Neural progenitor cell (in vitro differentiated cells): ENCODE measurements at regions not wholly inside any gene's neighbourhood (a gene's known extent, or its start where the extent isn't known, plus 50 kb on each side); places are given as distances from the start of the nearest gene placed in this dataset.

ENCODE experiments used
- DNase-seq: peaks from one replicate; pipeline ENCODE4 v3.0.0-alpha.2; 2016; ENCODE audit warnings: low spot score
- H2AFZ ChIP-seq: fragments of 200-600 bp; sonication (generic); replicated peaks from 2 replicates; pipeline ENCODE4 v1.6.1; 2016; ENCODE audit warnings: antibody characterized with exemption
- H3F3A ChIP-seq: fragments of 200-600 bp; sonication (generic); 2 replicates; pipeline ENCODE4 v1.6.1; 2016; ENCODE audit warnings: antibody characterized with exemption, low read depth
- H3K27ac ChIP-seq: fragments of 200-600 bp; sonication (generic); 2 replicates; pipeline ENCODE4 v1.5.1; 2016; ENCODE audit warnings: mild to moderate bottlenecking
- H3K27me3 ChIP-seq: fragments of 200-600 bp; sonication (generic); 2 replicates; pipeline ENCODE4 v1.6.1; 2016; ENCODE audit warnings: mild to moderate bottlenecking, moderate library complexity
- H3K36me3 ChIP-seq: fragments of 200-600 bp; sonication (generic); 2 replicates; pipeline ENCODE4 v1.5.1; 2016
- H3K4me1 ChIP-seq: fragments of 200-600 bp; sonication (generic); 2 replicates; pipeline ENCODE4 v1.6.1; 2016; ENCODE audit warnings: mixed run types
- H3K4me2 ChIP-seq: fragments of 200-600 bp; sonication (generic); 2 replicates; pipeline ENCODE4 v1.6.1; 2016
- H3K4me3 ChIP-seq: fragments of 200-600 bp; sonication (generic); 2 replicates; pipeline ENCODE4 v1.5.1; 2016
- H3K79me2 ChIP-seq: fragments of 200-600 bp; sonication (generic); 2 replicates; pipeline ENCODE4 v1.6.1; 2016; ENCODE audit warnings: low read depth
- H3K9ac ChIP-seq: fragments of 200-600 bp; sonication (generic); 2 replicates; pipeline ENCODE4 v1.6.1; 2016
- H3K9me3 ChIP-seq: fragments of 200-600 bp; sonication (generic); 2 replicates; pipeline ENCODE4 v1.5.1; 2016; ENCODE audit warnings: low read depth
- H4K20me1 ChIP-seq: fragments of 200-600 bp; sonication (generic); 2 replicates; pipeline ENCODE4 v1.6.1; 2016; ENCODE audit warnings: low read depth
- H3K27ac Mint-ChIP-seq: 3 replicates; pipeline ENCODE4 v1.8.0; 2021; ENCODE audit warnings: mixed read lengths
- H3K27me3 Mint-ChIP-seq: 2 replicates; pipeline ENCODE4 v1.8.0; 2022; ENCODE audit warnings: low read depth, mild to moderate bottlenecking, inconsistent platforms, moderate library complexity, mixed read lengths; ENCODE audit not compliant: insufficient read depth
- H3K36me3 Mint-ChIP-seq: 3 replicates; pipeline ENCODE4 v1.8.0; 2021; ENCODE audit warnings: mixed read lengths
- H3K4me1 Mint-ChIP-seq: 3 replicates; pipeline ENCODE4 v1.8.0; 2021; ENCODE audit warnings: mixed read lengths
- H3K4me3 Mint-ChIP-seq: 3 replicates; pipeline ENCODE4 v1.8.0; 2021; ENCODE audit warnings: mild to moderate bottlenecking, moderate library complexity, mixed read lengths
- H3K9me3 Mint-ChIP-seq: 3 replicates; pipeline ENCODE4 v1.8.0; 2020; ENCODE audit warnings: mixed read lengths
- CTCF ChIP-seq: fragments of 200-600 bp; sonication (generic); IDR thresholded peaks from 2 replicates; pipeline ENCODE4 v1.5.1; 2017; ENCODE audit warnings: antibody characterized with exemption, mild to moderate bottlenecking
- EZH2 ChIP-seq: fragments of 200-600 bp; sonication (generic); IDR thresholded peaks from 2 replicates; pipeline ENCODE4 v1.6.1; 2017; ENCODE audit warnings: antibody characterized with exemption, mild to moderate bottlenecking, moderate library complexity
- EZH2phosphoT487 ChIP-seq: fragments of 200-600 bp; sonication (generic); IDR thresholded peaks from 2 replicates; pipeline ENCODE4 v1.6.1; 2017; ENCODE audit warnings: antibody characterized with exemption

- Histone ChIP-seq H3K27ac (no peak overlapping the region), H3K4me3 (no peak overlapping the region), H3K9ac (no peak overlapping the region), H2AFZ (no peak overlapping the region), H3K36me3 (no peaks in the 10 kb centered on the region), H3F3A (no peaks in the 10 kb centered on the region), H3K79me2 (no peaks in the 10 kb centered on the region), H3K9me3 (no peaks in the 10 kb centered on the region), H3K27me3 (no peaks in the 10 kb centered on the region), H3K4me1 (no peaks in the 10 kb centered on the region), H3K4me2 (no peak overlapping the region), H4K20me1 (no peaks in the 10 kb centered on the region)
- H3K4me3 Mint-ChIP-seq, result no peak overlapping the region
- H3K9me3 Mint-ChIP-seq, result peaks cover 21% of the 10 kb centered on the region
- DNase-seq, result no peak
- peaks cover 3% of the 10 kb centered on the region for H3K27me3 Mint-ChIP-seq
- peaks cover 21% of the 10 kb centered on the region for H3K4me1 Mint-ChIP-seq
- H3K27ac Mint-ChIP-seq, result no peak overlapping the region
- no peaks in the 10 kb centered on the region for H3K36me3 Mint-ChIP-seq
- TF ChIP-seq CTCF (no peak), EZH2phosphoT487 (no peak), EZH2 (no peak)
These were observed 435.8 kb downstream of the CSNK1G3 start for GRCh38 chr5:123947797-123948196.

GRCh38 chr5:123945548-123945947 lies 433.6 kb downstream of the CSNK1G3 start:
- no peaks in the 10 kb centered on the region for H4K20me1 ChIP-seq
- no peak overlapping the region for H3K4me3 ChIP-seq
- no peaks in the 10 kb centered on the region for H3F3A ChIP-seq
- no peak overlapping the region for H3K4me2 ChIP-seq
- no peaks in the 10 kb centered on the region for H3K9me3 ChIP-seq
- no peak overlapping the region for H3K9ac ChIP-seq
- no peak for DNase-seq
- no peak overlapping the region for H3K27ac Mint-ChIP-seq
- H3K36me3 ChIP-seq, result no peaks in the 10 kb centered on the region
- peaks cover 3% of the 10 kb centered on the region for H3K27me3 Mint-ChIP-seq
- no peaks in the 10 kb centered on the region for H3K27me3 ChIP-seq
- no peaks in the 10 kb centered on the region for H3K79me2 ChIP-seq
- peaks cover 32% of the 10 kb centered on the region for H3K9me3 Mint-ChIP-seq
- H3K4me1 ChIP-seq, result no peaks in the 10 kb centered on the region
- H3K4me3 Mint-ChIP-seq, result no peak overlapping the region
- no peak overlapping the region for H3K27ac ChIP-seq
- no peak overlapping the region for H2AFZ ChIP-seq
- TF ChIP-seq EZH2 (no peak), CTCF (no peak), EZH2phosphoT487 (no peak)
- peaks cover 1% of the 10 kb centered on the region for H3K36me3 Mint-ChIP-seq
- H3K4me1 Mint-ChIP-seq, result peaks cover 9% of the 10 kb centered on the region

GRCh38 chr5:123943151-123943550 lies 431.2 kb downstream of the CSNK1G3 start:
- peaks cover 3% of the 10 kb centered on the region for H3K36me3 Mint-ChIP-seq
- Histone ChIP-seq H3K4me3 (no peak overlapping the region), H2AFZ (no peak overlapping the region), H3K9me3 (no peaks in the 10 kb centered on the region), H3F3A (no peaks in the 10 kb centered on the region), H3K27me3 (no peaks in the 10 kb centered on the region), H3K27ac (no peak overlapping the region), H3K79me2 (no peaks in the 10 kb centered on the region), H3K4me1 (no peaks in the 10 kb centered on the region), H3K4me2 (no peak overlapping the region), H4K20me1 (no peaks in the 10 kb centered on the region), H3K9ac (no peak overlapping the region), H3K36me3 (no peaks in the 10 kb centered on the region)
- H3K9me3 Mint-ChIP-seq, result peaks cover 40% of the 10 kb centered on the region
- no peak overlapping the region for H3K4me3 Mint-ChIP-seq
- no peak for DNase-seq
- no peak overlapping the region for H3K27ac Mint-ChIP-seq
- H3K27me3 Mint-ChIP-seq, result peaks cover 3% of the 10 kb centered on the region
- H3K4me1 Mint-ChIP-seq, result peaks cover 2% of the 10 kb centered on the region
- no peak for TF ChIP-seq EZH2phosphoT487
- no peak for TF ChIP-seq CTCF
- TF ChIP-seq EZH2, result no peak
